H9 (cell line): ENCODE measurements at regions not wholly inside any gene's neighbourhood (a gene's known extent, or its start where the extent isn't known, plus 50 kb on each side); places are given as distances from the start of the nearest gene placed in this dataset.

ENCODE experiments used
- DNase-seq: peaks from one replicate; pipeline ENCODE4 v3.0.0-alpha.2; 2017
- H2AFZ ChIP-seq: one replicate; pipeline ENCODE4 v1.6.1; 2013; ENCODE audit warnings: mild to moderate bottlenecking, low read length, control low read depth, moderate library complexity
- H2AK5ac ChIP-seq: 2 replicates; pipeline ENCODE4 v1.6.1; 2013; ENCODE audit warnings: low read length, control low read depth, mixed read lengths; ENCODE audit not compliant: insufficient read length
- H2BK120ac ChIP-seq: one replicate; pipeline ENCODE4 v1.6.1; 2013; ENCODE audit warnings: low read depth, mild to moderate bottlenecking, low read length, control low read depth, inconsistent platforms; ENCODE audit not compliant: poor library complexity, severe bottlenecking
- H2BK12ac ChIP-seq: 2 replicates; pipeline ENCODE4 v1.6.1; 2013; ENCODE audit warnings: low read length, control low read depth, mixed read lengths, low read depth; ENCODE audit not compliant: insufficient read length
- H2BK15ac ChIP-seq: 2 replicates; pipeline ENCODE4 v1.6.1; 2013; ENCODE audit warnings: low read depth, low read length, control low read depth
- H2BK20ac ChIP-seq: one replicate; pipeline ENCODE4 v1.6.1; 2013; ENCODE audit warnings: low read depth, mild to moderate bottlenecking, low read length, control low read depth, inconsistent platforms; ENCODE audit not compliant: poor library complexity, severe bottlenecking
- H2BK5ac ChIP-seq: 2 replicates; pipeline ENCODE4 v1.6.1; 2013; ENCODE audit warnings: low read length, control low read depth, mixed read lengths; ENCODE audit not compliant: insufficient read length
- H3K14ac ChIP-seq: 2 replicates; pipeline ENCODE4 v1.6.1; 2013; ENCODE audit warnings: low read length, control low read depth; ENCODE audit not compliant: insufficient read depth
- H3K18ac ChIP-seq: 2 replicates; pipeline ENCODE4 v1.6.1; 2013; ENCODE audit warnings: low read depth, mild to moderate bottlenecking, mixed read lengths, low read length, control low read depth; ENCODE audit not compliant: insufficient read length
- H3K23ac ChIP-seq: 2 replicates; pipeline ENCODE4 v1.6.1; 2013; ENCODE audit warnings: low read length, control low read depth, mixed read lengths, low read depth; ENCODE audit not compliant: insufficient read length
- H3K23me2 ChIP-seq: 2 replicates; pipeline ENCODE4 v1.6.1; 2013; ENCODE audit warnings: low read depth, mild to moderate bottlenecking, mixed read lengths, low read length, control low read depth; ENCODE audit not compliant: insufficient read length, poor library complexity, severe bottlenecking
- H3K27ac ChIP-seq: 2 replicates; pipeline ENCODE4 v1.5.1; 2013; ENCODE audit warnings: low read length, control low read depth, mixed read lengths, low read depth; ENCODE audit not compliant: insufficient read length
- H3K27me3 ChIP-seq: 2 replicates; pipeline ENCODE4 v1.6.1; 2013; ENCODE audit warnings: low read length, control low read depth, inconsistent platforms; ENCODE audit not compliant: insufficient read depth
- H3K4ac ChIP-seq: 2 replicates; pipeline ENCODE4 v1.6.1; 2013; ENCODE audit warnings: low read depth, mild to moderate bottlenecking, control low read depth, inconsistent platforms, low read length, moderate library complexity
- H3K4me1 ChIP-seq: 2 replicates; pipeline ENCODE4 v1.6.1; 2013; ENCODE audit warnings: low read length, control low read depth, inconsistent platforms; ENCODE audit not compliant: insufficient read depth
- H3K4me2 ChIP-seq: 2 replicates; pipeline ENCODE4 v1.6.1; 2013; ENCODE audit warnings: low read length, control low read depth, mixed read lengths; ENCODE audit not compliant: insufficient read length, insufficient read depth
- H3K56ac ChIP-seq: 2 replicates; pipeline ENCODE4 v1.6.1; 2013; ENCODE audit warnings: low read depth, mild to moderate bottlenecking, mixed read lengths, low read length, control low read depth; ENCODE audit not compliant: insufficient read length
- H3K79me1 ChIP-seq: 2 replicates; pipeline ENCODE4 v1.6.1; 2013; ENCODE audit warnings: low read depth, mild to moderate bottlenecking, moderate library complexity, low read length, control low read depth, inconsistent platforms; ENCODE audit not compliant: insufficient read depth, poor library complexity, severe bottlenecking
- H3K79me2 ChIP-seq: 2 replicates; pipeline ENCODE4 v1.6.1; 2013; ENCODE audit warnings: low read length, control low read depth, inconsistent platforms; ENCODE audit not compliant: insufficient read depth
- H3K9ac ChIP-seq: 2 replicates; pipeline ENCODE4 v1.6.1; 2013; ENCODE audit warnings: low read length, control low read depth, mixed read lengths; ENCODE audit not compliant: insufficient read length; ENCODE audit errors: extremely low read depth
- H3K9me3 ChIP-seq: one replicate; pipeline ENCODE4 v1.6.1; 2013; ENCODE audit warnings: low read depth, low read length, inconsistent platforms; ENCODE audit not compliant: control insufficient read depth
- H3T11ph ChIP-seq: one replicate; pipeline ENCODE4 v1.6.1; 2013; ENCODE audit warnings: mild to moderate bottlenecking, low read length, control low read depth, inconsistent platforms
- H4K20me1 ChIP-seq: one replicate; pipeline ENCODE4 v1.6.1; 2013; ENCODE audit not compliant: control insufficient read depth, insufficient read length, insufficient read depth
- H4K5ac ChIP-seq: 2 replicates; pipeline ENCODE4 v1.6.1; 2013; ENCODE audit warnings: low read depth, mild to moderate bottlenecking, mixed read lengths, low read length, control low read depth; ENCODE audit not compliant: insufficient read length
- H4K8ac ChIP-seq: replicated peaks from 2 replicates; pipeline ENCODE4 v1.6.1; 2013; ENCODE audit warnings: low read length, control low read depth, mixed read lengths, low read depth; ENCODE audit not compliant: insufficient read length
- H4K91ac ChIP-seq: 2 replicates; pipeline ENCODE4 v1.6.1; 2013; ENCODE audit warnings: low read depth, mild to moderate bottlenecking, moderate library complexity, mixed read lengths, low read length, control low read depth; ENCODE audit not compliant: insufficient read length
- H3K27ac Mint-ChIP-seq, 3 experiments: 2 replicates in 2 of 3; 3 replicates in 1 of 3; pipeline ENCODE4 v1.8.0; 2020 to 2021; ENCODE audit warnings: mixed read lengths in 3 of 3, mild to moderate bottlenecking in 1 of 3, moderate library complexity in 1 of 3
- H3K27me3 Mint-ChIP-seq: 2 replicates; pipeline ENCODE4 v1.8.0; 2021; ENCODE audit warnings: low read depth, mild to moderate bottlenecking, moderate library complexity, mixed read lengths
- H3K36me3 Mint-ChIP-seq, 3 experiments: 2 replicates in 2 of 3; 3 replicates in 1 of 3; pipeline ENCODE4 v1.8.0; 2020 to 2021; ENCODE audit warnings: low read depth in 3 of 3, mixed read lengths in 3 of 3; ENCODE audit not compliant: insufficient read depth in 1 of 3
- H3K4me1 Mint-ChIP-seq, 2 experiments: 2 replicates each; pipeline ENCODE4 v1.8.0; 2020; ENCODE audit warnings: mixed read lengths in 2 of 2
- H3K4me3 Mint-ChIP-seq, 2 experiments: 2 replicates in 1 of 2; 3 replicates in 1 of 2; pipeline ENCODE4 v1.8.0; 2020 to 2021; ENCODE audit warnings: mild to moderate bottlenecking in 2 of 2, mixed read lengths in 2 of 2, moderate library complexity in 1 of 2
- H3K9me3 Mint-ChIP-seq, 2 experiments: 2 replicates in 1 of 2; 3 replicates in 1 of 2; pipeline ENCODE4 v1.8.0; 2020; ENCODE audit warnings: mild to moderate bottlenecking in 2 of 2, mixed read lengths in 2 of 2, moderate library complexity in 1 of 2
- CTCF ChIP-seq: fragments of 200-600 bp; sonication (generic); conservative IDR thresholded peaks from 3 replicates; pipeline ENCODE4 v1.8.0; 2021; ENCODE audit warnings: antibody characterized with exemption, mild to moderate bottlenecking
- WGBS: extraction: QIAGEN DNeasy Blood & Tissue Kit; methylation state at CpG from one replicate; pipeline ENCODE4 v1.1.7; 2013; ENCODE audit warnings: missing lambda C conversion rate, low lambda C conversion rate, mixed read lengths; ENCODE audit not compliant: insufficient read length; ENCODE audit errors: extremely low coverage; 5-methylcytosine and 5-hydroxymethylcytosine counted together

GRCh38 chr9:26687421-26687820 lies 205.2 kb downstream of the CAAP1 start:
- H3K4me1 ChIP-seq: no peaks in the 10 kb centered on the region
- no peak overlapping the region for H4K91ac ChIP-seq
- no peak overlapping the region for H2BK5ac ChIP-seq
- H4K8ac ChIP-seq: no peak overlapping the region
- no CpG with 5 or more reads among the region's 2 CpGs for WGBS
- no peak overlapping the region for H3K27ac ChIP-seq
- no peaks in the 10 kb centered on the region for H3K9me3 ChIP-seq
- no peak overlapping the region for H3K23ac ChIP-seq
- H3K4me2 ChIP-seq: no peak overlapping the region
- Mint-ChIP-seq H3K9me3 (no peaks in the 10 kb centered on the region), H3K4me3 (no peak overlapping the region), H3K27ac (no peak overlapping the region), H3K27me3 (no peaks in the 10 kb centered on the region), H3K4me1 (peaks cover 7 to 12% of the 10 kb centered on the region in 2 experiments; a peak in 3 of 4 replicates), H3K36me3 (no peaks in the 10 kb centered on the region)
- H3K18ac ChIP-seq: no peak overlapping the region
- H3T11ph ChIP-seq: no peak overlapping the region
- H3K56ac ChIP-seq: no peak overlapping the region
- H4K5ac ChIP-seq: no peak overlapping the region
- H3K4ac ChIP-seq: no peak overlapping the region
- H3K27me3 ChIP-seq: no peaks in the 10 kb centered on the region
- H2BK120ac ChIP-seq: no peak overlapping the region
- no peak overlapping the region for H2BK20ac ChIP-seq
- no peak overlapping the region for H2AK5ac ChIP-seq
- H3K9ac ChIP-seq: no peak overlapping the region
- no peak overlapping the region for H3K14ac ChIP-seq
- no peak for TF ChIP-seq CTCF
- H3K79me1 ChIP-seq: no peaks in the 10 kb centered on the region
- H3K23me2 ChIP-seq: no peaks in the 10 kb centered on the region
- H2BK15ac ChIP-seq: no peak overlapping the region
- H2BK12ac ChIP-seq: no peak overlapping the region
- DNase-seq: no peak
- no peaks in the 10 kb centered on the region for H3K79me2 ChIP-seq
- H2AFZ ChIP-seq: no peak overlapping the region
- H4K20me1 ChIP-seq: no peaks in the 10 kb centered on the region
